Epidermal melanocyte (primary cell): ENCODE measurements at regions not wholly inside any gene's neighbourhood (a gene's known extent, or its start where the extent isn't known, plus 50 kb on each side); places are given as distances from the start of the nearest gene placed in this dataset.
A peak's percentile ranks its signal among the peaks of the same experiment; 100 is the strongest.

Experiments
- DNase-seq: peaks from one replicate; pipeline ENCODE4 v3.0.0; 2011; ENCODE audit warnings: low spot score; ENCODE audit not compliant: insufficient read length

DNA sequence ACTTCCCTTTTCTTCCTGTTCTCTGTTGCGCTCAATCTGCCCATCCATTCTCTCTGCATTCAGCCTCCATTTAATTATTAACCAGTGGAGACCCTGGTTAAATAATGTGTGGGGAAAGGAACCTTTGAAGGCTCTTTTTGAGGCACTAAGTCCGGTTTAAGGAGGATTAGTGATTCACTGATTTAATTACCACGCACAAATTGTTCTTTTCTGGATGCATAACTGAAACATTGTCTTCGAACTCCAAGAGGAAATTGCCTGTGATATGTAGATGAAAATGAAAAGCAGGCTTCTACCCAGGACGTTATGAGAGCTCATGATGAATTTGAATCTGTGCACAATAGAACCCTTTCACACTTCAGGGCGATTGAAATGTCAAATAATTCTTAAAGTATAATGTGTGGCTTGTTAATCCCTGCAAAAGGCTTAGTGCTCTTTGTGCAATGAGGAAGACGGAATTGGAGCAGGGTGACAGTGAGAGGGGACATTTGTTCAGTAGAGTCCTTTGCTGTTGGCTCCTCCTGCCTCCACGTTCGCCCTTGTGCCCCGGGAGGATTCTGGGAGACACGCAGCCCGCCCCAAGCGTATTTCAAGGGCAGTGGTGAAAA is 51.1 kb upstream of the ZNF236 start:
- DNase-seq: peak; percentile 91

DNA sequence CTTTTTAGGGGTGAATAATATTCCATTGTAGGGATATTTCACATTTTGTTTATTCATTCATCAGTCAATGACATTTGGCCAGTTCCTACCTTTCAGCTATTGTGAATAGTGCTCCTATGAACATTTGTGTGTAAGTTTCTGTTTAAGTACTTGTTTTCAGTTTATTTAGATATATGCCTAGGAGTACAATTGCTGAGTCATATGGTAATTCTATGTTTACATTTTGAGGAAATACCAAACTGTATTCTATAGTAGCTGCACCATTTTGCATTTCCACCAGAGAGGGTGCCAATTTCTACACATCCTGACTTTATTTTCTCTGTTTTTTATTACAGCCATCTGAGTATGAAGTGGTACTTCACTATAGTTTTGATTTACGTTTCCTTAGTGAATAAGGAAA is 54.4 kb upstream of the ZNF236 start:
- DNase-seq: no peak

DNA sequence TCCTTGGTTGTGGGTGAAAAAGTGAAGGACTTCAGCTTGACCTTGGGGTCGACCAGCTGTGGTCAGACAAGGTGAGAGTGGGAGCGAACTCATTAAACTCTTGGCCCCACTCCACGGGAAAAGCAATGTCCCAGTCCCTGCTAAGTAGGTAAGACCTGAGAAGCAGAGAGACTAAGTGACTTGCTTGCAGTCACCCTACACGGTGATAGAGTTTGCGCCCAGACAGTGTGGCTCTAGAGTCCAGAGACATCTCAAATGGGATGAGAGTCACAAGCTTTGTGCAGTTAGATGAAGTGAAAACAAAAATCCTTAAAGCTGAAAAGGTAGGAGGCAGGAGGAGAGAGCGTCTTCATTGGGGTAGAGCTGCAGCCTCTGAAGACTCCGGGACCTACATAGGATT is 55.9 kb upstream of the ZNF236 start:
- no peak for DNase-seq

DNA sequence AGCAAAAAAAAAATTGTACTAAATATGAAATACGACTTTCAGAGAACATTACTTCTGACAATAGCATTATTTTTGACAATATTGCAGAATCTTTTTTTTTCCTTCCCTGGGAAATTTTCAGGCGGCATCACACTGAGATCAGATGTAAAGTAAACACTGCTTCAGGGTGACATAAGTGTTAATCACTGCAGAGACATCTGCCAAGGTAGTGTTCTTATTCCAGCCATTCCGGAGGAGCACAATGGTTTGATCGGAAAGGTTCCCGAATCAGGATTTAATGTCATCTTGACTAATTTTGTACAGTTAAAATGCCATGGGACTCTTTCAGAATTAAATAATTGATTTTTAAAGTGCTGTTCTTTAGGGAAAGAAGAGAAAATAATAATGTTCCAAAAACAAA is 56.7 kb upstream of the ZNF236 start:
- no peak for DNase-seq

DNA sequence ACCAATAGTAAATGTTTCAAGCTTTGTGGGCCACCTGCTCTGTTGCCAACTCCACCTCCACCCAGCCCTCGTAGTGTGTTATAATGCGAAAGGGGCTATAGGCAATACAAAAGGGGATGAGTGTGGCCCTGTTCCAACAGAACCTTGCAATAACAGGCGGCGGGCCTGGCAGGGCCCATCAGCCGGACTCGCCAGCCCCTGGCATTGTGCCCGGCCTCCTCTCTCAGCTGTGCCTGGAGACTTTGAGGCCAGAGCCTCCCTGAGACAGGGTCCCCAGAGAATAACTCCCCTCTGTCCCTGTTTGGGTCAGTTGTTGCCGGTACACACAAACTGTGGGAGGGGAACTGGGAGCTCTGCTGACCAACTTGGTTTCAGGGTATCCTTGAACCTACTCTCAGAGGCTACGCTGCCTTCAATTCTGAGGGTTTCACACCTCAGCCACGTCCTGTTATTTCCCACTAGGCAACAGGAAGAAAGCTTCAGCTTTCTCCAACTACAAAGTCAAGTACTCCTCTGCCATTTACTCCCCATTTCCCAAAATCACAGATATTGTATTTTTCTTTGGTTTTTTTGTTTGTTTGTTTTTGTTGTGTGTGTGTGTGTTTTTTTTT is 58.0 kb upstream of the ZNF236 start:
- DNase-seq: no peak

DNA sequence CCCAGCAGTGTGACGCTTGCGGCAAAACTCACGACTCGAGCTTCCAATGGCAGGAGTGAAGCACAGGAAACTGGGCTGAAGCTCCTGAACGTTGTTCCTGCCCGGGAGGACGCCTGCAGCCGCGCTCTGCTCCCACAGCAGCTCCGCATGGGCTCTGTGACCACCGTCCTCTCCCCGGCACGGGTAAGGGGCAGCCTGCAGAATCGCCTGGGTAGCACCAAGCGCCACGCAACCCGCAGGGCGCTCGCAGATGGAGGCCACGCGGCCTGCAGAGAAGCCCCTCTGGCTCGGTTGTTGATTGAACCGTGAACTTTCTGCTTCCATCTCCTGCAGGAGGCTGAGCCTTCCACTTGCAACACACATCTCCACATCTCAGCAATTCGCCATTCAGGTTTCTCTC is 63.3 kb upstream of the ZNF236 start:
- no peak for DNase-seq

DNA sequence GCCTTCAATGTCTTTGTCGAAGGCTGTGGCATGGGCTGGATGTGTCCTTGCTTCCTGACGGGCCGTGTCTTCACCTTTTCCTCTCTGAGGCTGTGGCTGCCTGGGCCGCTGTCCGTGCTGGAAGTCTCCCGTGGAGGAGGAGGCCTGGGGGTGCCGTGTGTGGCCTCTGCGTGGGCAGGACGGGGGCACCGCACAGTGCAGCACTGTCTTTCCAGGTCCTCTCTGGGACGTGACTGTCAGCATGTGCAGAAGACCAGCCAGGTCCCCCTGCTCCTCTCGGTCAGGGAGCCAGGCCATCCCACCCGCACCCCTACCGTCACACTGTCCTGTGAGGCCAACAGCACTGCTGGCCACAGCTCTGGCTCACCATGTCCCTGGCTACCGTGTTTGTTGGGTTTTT is 64.4 kb upstream of the ZNF236 start:
- no peak for DNase-seq

DNA sequence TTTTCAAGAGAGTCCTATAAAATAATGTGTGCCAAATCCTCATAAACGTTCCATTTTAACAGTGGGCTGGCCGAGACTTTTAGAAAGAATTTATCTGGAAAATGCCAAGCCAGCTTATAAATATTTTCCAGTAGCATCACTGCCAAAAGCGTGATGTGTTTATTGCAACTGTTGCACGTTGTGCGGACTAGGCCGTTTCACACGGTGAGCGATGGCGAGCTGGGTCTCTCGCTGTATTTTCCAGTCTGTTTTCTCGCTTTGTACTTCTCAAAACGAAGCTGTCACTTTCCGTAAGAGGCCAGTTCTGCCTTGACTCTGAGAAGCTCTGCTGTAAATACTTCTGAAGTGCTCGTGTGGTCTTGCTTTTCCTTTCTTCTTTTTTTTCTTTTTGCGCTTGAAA is 65.0 kb upstream of the ZNF236 start:
- DNase-seq: no peak

DNA sequence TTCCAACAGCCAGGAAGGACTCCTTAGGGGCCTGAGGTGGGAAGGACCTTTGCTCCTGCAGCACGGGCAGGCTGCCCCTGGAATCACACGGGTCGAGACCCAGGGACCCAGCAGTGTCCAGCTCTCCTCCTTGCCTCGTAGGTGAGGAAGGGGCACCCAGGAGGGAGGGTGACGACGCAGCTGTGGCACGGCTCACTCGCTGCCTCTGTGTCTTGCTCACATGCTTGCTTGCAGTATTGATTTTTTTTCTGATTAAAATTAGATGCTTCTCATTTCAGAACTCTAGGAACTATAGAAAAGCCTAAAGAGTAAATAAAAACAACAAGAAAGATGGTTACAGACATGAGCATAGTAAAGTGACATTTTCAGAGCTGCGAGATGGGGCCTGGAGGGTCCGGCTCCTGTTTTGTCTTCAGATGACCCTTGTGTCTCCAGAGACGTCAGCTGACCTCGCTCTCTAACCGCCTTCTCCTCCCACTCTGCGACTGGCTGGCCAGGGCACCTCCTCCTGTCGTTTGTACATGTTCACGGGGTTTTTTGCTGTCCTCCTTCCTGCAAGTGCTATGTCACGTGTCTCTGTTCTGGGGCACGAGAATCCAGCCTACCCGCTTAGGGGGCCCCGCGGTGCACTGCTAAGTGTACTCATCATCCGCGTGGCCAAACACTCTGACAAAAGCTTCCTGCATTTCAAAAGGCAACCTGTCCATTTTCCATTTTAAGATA is 65.7 kb upstream of the ZNF236 start:
- no peak for DNase-seq

DNA sequence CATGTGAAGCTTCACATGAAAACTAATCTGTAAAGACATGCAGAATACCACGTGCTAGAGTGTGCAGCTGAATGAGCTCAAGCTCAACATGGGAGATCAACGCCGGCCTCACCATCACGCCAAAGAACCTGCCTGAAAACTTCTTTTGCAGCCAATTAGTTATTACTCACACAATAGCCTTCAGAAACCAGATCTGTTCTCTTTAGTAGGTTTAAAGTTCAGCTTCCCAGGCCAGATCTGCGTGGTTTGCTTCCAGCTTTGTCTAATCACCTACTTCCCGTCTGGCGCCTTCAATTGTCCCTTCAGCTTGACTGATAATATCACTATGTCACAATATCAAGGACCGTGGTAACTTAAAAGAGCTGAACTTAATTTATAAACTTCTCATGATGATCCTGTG is 68.0 kb upstream of the ZNF236 start:
- no peak for DNase-seq

DNA sequence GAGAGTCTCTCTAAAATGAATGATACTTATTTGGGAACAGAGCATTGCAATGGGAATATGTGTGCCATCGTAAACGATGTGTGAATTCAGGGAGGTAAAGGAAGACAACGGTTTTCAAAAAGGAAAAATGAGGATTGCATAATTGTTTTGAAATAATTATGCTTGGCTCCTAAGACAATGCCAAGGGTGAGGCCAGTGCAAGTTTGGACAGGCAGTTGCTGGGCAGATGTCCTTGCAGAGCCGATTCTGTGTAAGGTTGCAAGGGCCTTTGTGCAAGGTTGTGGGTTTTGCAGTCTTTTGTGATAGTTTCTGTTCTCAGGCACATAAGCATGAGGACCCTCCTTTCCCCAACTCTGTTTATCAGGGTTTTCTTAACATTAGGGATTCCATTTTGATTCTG is 70.0 kb upstream of the ZNF236 start:
- no peak for DNase-seq

DNA sequence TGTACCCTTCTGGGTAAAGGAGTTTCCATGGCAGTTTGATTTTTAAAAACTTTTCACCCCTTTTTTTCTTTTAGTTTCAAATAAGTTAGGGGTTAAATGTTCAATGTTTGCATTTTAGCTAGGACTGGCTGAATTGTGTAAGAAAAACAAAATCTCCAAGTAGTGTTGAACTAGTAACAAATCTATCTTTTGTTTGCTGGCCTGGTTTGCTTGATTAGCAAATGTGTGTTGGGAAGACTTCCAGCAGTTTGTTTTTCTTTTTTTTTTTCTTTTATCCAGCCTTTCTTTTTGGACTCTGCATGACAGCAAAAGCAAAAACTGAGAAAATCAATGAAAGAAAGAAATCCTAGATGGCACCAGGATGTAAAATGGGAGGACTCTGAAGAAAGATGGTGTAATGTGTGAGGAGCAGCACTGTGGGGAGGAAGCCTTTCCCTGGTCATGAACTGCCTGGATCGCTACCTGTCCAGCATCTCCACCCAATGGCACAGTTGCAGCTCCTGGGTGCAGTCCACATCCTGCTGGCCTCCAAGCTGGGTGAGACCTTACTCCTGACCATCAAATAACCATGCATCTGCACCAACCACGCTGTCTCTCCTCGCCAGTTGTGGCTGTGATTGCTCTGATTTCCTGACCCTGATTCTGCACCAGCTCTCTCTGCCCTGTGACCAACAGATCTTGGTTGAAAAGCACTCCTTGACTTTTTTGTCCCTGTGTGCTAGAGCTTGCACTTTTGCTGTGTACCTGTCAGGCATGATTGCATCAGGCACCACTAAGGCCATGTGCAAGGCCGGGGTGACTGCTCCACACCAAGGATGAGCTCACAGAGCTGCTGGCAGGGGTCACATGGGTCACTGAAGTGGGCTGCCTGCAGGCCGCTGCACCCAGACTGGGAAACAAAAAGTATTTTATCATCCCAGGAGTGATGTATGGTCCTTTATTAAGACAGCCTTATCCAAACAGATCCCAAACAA is 71.2 kb upstream of the ZNF236 start:
- DNase-seq: no peak

DNA sequence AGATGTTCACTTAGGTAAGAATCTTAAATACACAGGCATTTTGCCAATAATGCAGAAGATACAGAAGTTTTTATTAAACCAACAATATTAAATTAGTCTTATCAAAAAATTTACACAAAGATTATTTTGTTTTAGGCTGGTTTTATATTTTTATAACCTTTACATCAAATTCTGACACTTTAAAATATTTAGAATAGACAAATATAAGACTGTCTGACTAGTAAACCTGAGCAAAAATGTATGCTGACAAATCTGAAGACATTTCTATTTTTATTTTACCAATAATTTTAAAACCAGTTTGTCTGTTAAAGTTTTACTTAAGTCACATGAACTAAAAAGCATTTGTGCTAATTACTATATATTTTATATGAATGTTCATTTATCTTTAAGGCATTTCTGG is 72.1 kb upstream of the ZNF236 start:
- DNase-seq: no peak

DNA sequence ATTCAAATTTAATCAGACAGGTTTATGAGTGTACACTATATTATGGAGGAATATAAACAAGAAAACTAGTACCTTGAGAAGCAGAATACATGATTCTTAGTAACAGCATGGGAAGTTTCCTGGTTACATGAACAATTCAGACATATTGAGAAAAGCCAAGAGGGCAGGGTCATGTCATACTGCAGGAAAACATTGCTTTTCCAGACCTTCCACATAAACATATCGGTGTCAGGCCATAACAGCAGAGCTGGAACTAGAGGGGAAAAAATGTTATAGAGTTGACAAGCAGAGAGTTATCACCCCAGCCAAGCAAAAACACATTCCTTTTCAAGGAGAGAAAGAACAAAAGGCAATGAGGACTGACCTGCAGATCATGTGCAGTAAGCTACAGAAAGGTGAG is 74.7 kb upstream of the ZNF236 start:
- DNase-seq: no peak

DNA sequence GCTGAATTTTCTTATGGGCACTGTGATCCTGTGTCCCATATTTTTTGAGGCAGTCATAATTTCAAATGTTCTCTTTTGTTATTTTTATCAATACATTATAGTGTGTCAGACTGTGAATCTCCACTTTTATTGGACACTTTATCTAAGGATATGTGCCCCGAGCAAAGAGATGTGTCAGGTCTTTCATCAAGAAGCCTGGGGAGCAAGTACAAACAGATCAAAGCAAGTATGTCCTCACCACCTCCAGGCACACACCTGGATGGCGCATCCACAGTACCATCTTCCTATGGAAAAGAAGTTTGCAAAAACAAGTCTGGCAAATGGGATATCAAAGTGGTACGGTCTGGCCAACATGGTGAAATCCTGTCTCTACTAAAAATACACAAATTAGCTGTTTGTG is 81.0 kb upstream of the ZNF236 start:
- DNase-seq: no peak

DNA sequence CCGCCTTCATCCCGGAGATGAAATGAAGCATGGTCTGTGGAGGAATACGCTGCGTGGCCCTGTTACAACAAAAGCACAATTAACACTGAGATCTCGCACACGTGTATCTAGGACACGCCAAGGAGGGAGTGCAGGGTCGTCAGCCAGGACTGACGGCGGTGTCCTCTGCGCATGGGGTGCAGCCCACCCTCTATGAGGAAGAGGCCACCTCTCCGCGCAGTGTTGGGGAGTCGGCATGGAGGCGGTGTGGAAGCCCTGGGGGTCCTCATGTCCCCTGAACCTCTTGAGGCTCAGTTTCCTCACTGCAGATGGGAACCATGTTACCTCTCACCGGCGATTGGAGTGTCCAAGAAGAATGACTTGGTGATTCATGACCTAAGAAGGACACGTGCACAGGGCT is 86.0 kb upstream of the ZNF236 start:
- DNase-seq: no peak

DNA sequence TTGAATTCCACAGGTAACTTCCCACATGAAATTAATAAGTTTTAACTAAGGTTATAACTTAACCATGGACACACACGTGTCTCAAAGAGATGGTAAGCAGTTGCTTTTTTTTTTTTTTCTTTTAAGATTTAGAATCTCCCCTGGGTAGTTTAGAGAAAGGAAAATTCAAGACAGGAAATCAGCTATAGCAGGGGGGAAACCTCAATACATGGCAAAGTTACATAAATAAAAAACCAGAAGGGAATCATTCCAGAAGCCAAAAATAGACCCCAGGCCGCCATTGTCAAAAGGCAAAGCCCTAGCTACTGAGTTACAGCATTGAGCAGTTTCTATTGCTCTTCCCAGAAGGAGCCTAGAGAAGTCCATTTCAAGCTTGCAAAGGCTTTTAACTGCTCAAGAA is 91.5 kb upstream of the ZNF236 start:
- no peak for DNase-seq

DNA sequence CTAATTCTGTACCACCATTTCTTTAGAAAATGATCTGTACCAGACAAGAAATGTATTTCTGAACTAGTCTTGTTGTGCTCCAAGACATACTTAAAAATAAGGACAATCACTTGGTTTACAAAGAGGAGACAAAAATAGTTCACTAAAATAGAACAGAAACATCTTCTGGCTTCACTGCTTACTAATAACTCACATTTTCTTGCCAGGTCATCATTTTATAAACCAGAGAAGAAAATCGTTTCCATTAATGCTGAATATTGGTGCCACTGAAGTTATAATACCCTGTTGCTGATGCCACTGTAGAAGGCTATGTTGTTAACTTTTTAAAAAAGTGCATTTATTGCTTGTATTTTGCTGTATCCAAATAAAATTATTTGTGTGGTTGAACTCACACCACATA is 94.8 kb upstream of the ZNF236 start:
- no peak for DNase-seq

DNA sequence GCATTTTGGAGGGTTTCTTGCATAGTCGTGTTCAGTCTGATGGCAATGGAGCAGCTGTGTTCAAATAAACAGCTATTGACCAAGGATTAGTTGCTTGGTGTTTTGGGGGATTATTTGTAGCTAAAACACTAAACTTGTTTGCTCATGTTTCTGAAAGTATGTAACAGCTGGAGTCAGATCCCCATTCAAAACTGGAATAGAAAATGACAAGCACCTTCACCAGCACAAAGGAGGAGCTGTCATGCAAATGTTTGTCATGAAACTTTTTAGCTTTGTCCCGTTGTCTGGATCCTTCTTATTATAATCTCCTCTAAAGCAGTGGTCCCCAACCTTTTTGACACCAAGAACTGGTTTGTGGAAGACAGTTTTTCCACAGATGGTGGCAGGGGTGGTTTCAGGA is 96.9 kb upstream of the ZNF236 start:
- no peak for DNase-seq

DNA sequence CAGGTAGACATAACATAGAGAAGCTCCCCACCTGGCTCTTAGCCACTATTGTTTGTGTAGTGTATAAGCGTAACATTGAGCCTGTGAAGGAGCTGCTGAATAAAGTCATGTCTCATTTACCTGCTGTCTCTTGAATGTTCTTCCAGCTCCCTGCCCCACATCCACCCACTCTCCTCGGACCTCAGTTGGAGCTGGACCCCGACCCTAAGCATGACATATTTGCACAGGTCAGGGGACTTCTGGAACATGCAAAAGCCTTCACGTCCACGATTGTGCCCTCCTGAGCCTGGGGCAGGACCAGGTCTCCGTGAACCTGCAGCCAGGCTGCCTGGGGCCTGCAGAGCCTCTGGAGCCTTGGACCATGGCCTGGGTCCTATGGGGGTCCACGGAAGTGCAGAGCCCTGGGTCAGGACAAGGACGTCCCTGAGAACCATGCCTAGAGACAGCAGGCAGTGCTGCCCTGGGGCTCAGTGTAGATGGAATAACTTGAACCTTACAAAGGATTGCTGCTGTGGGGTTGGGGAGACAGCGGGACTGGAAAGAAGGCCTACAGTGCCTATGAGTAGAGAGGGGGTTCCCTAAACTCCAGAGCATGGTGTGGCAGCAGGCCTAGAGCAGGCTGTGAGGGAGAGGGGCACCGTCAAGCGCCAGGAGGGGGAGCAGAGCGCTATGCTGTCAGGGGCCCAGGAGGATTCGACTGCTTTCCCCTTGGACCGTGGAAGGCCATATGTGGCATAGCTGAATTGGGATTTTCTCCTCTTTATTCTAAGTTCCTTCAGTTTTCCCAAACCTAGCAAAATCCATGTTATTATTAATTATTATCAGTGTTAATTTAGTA is 99.9 kb upstream of the ZNF236 start:
- DNase-seq: no peak
